HCT116 (cell line): ENCODE measurements at regions not wholly inside any gene's neighbourhood (a gene's known extent, or its start where the extent isn't known, plus 50 kb on each side); places are given as distances from the start of the nearest gene placed in this dataset.

ENCODE experiments used
- ATAC-seq: fragments of 200-7000 bp; cut with Tn5 transposase; 2 replicates; pipeline ENCODE4 v1.9.1; 2020; ENCODE audit warnings: mild to moderate bottlenecking, moderate library complexity
- BruUV-seq: library from RNA; stranded (reverse); fragments of 400-500 nt; replicated peaks from 2 replicates; lab custom pipeline; 2021; lab: Mats Ljungman, UMichigan
- CTCF ChIA-PET: fragments of 300-600 bp; sonication (Branson Sonifier 250); formaldehyde crosslinking; loops from one replicate; lab custom pipeline; 2021; ENCODE audit warnings: antibody characterized with exemption; lab: Charles Lee
- POLR2A ChIA-PET: fragments of 300-600, 350-600 bp; sonication (Branson Sonifier 250); formaldehyde crosslinking; loops from one replicate; lab custom pipeline; 2021; ENCODE audit warnings: antibody characterized with exemption; lab: Charles Lee
- RAD21 ChIA-PET, 2 experiments: fragments of 300-600 bp; sonication (Branson Sonifier 250); formaldehyde crosslinking; loops; one replicate each; lab custom pipeline; 2023; ENCODE audit warnings: low total read pairs in 2 of 2; ENCODE audit not compliant: uncharacterized antibody in 2 of 2, unreplicated experiment in 2 of 2, low non-redundant PET in 1 of 2; lab: Charles Lee
- DNase-seq: peaks from one replicate; pipeline ENCODE4 v3.0.0-alpha.2; 2010; ENCODE audit warnings: low read depth, low spot score
- H2AFZ ChIP-seq: fragments of 200-600 bp; shearing (Covaris generic), sonication (generic); 2 replicates; pipeline ENCODE4 v1.6.1; 2017; ENCODE audit warnings: low read depth, mixed run types, mixed read lengths, antibody characterized with exemption, low read length; ENCODE audit not compliant: poor library complexity, severe bottlenecking
- H3K27ac ChIP-seq: 2 replicates; pipeline ENCODE4 v1.5.1; 2012; ENCODE audit warnings: low read depth, low read length
- H3K27me3 ChIP-seq: fragments of 200-600 bp; sonication (generic); 2 replicates; pipeline ENCODE4 v1.6.1; 2016; ENCODE audit warnings: mixed run types, low read length, mixed read lengths; ENCODE audit not compliant: insufficient read depth
- H3K36me3 ChIP-seq, 2 experiments: fragments of 200-500 bp in 1 of 2; fragments of 200-600 bp in 1 of 2; sonication (Bioruptor generic) in 1 of 2; sonication (generic) in 1 of 2; 2 replicates each; pipeline versions ENCODE4 v1.5.1 to v1.6.1; 2014 to 2016; ENCODE audit warnings: low read length in 2 of 2, inconsistent platforms in 1 of 2, mixed read lengths in 1 of 2, mixed run types in 1 of 2; ENCODE audit not compliant: insufficient read depth in 2 of 2, control insufficient read depth in 1 of 2
- H3K4me1 ChIP-seq, 2 experiments: fragments of 200-600 bp in 1 of 2; sonication (generic) in 1 of 2; 2 replicates each; pipeline versions ENCODE4 v1.5.1 to v1.6.1; 2012 to 2017; ENCODE audit warnings: low read length in 2 of 2, inconsistent platforms in 1 of 2, mild to moderate bottlenecking in 1 of 2, mixed read lengths in 1 of 2, mixed run types in 1 of 2, moderate library complexity in 1 of 2; ENCODE audit not compliant: insufficient read depth in 2 of 2, control insufficient read depth in 1 of 2
- H3K4me2 ChIP-seq: fragments of 200-600 bp; sonication (generic); 2 replicates; pipeline ENCODE4 v1.6.1; 2017; ENCODE audit warnings: mixed run types, low read length, mixed read lengths
- H3K4me3 ChIP-seq, 2 experiments: fragments of 200-600 bp in 1 of 2; sonication (generic) in 1 of 2; replicated peaks in 1 of 2; 2 replicates each; pipeline ENCODE4 v1.5.1; 2011 to 2016; ENCODE audit warnings: low read length in 2 of 2, control low read depth in 1 of 2, low read depth in 1 of 2, mild to moderate bottlenecking in 1 of 2, mixed read lengths in 1 of 2, mixed run types in 1 of 2
- H3K79me2 ChIP-seq: fragments of 200-600 bp; sonication (generic); 2 replicates; pipeline ENCODE4 v1.6.1; 2017; ENCODE audit warnings: mild to moderate bottlenecking, mixed run types, low read length, moderate library complexity, mixed read lengths; ENCODE audit not compliant: insufficient read depth
- H3K9ac ChIP-seq: fragments of 200-600 bp; sonication (generic); 2 replicates; pipeline ENCODE4 v1.6.1; 2016; ENCODE audit warnings: low read length, mixed read lengths
- H3K9me2 ChIP-seq: fragments of 200-600 bp; sonication (generic), shearing (Covaris generic); 2 replicates; pipeline ENCODE4 v1.6.1; 2017; ENCODE audit warnings: mixed run types, mild to moderate bottlenecking, moderate library complexity; ENCODE audit not compliant: insufficient read depth
- H3K9me3 ChIP-seq, 2 experiments: fragments of 200-500 bp in 1 of 2; fragments of 200-600 bp in 1 of 2; sonication (Bioruptor generic) in 1 of 2; sonication (generic) in 1 of 2; 2 replicates each; pipeline ENCODE4 v1.6.1; 2014 to 2017; ENCODE audit warnings: low read length in 2 of 2, mixed read lengths in 2 of 2, inconsistent platforms in 1 of 2, low read depth in 1 of 2, mild to moderate bottlenecking in 1 of 2, mixed run types in 1 of 2, moderate library complexity in 1 of 2; ENCODE audit not compliant: control insufficient read depth in 1 of 2, insufficient read depth in 1 of 2
- H4K20me1 ChIP-seq: fragments of 200-600 bp; sonication (generic), shearing (Covaris generic); 2 replicates; pipeline ENCODE4 v1.6.1; 2017; ENCODE audit warnings: mixed run types, mild to moderate bottlenecking, moderate library complexity; ENCODE audit not compliant: insufficient read depth
- ATF3 ChIP-seq: IDR thresholded peaks from 2 replicates; pipeline ENCODE4 v1.6.1; 2012
- EGR1 ChIP-seq: IDR thresholded peaks from 2 replicates; pipeline ENCODE4 v1.6.1; 2012; ENCODE audit warnings: low read depth
- ELF1 ChIP-seq: IDR thresholded peaks from 2 replicates; pipeline ENCODE4 v1.6.1; 2012; ENCODE audit warnings: low read depth, borderline replicate concordance
- EZH2phosphoT487 ChIP-seq: fragments of 200-600 bp; IDR thresholded peaks from 2 replicates; pipeline ENCODE4 v1.6.1; 2018; ENCODE audit warnings: antibody characterized with exemption, borderline replicate concordance
- FOSL1 ChIP-seq: IDR thresholded peaks from 2 replicates; pipeline ENCODE4 v1.6.1; 2012; ENCODE audit warnings: low read depth
- JUND ChIP-seq: IDR thresholded peaks from 2 replicates; pipeline ENCODE4 v1.6.1; 2012
- POLR2A ChIP-seq: IDR thresholded peaks from 2 replicates; pipeline ENCODE4 v1.7.0; 2011; ENCODE audit warnings: borderline replicate concordance; ENCODE audit not compliant: insufficient read depth, insufficient read length; ENCODE audit errors: extremely low read depth
- POLR2AphosphoS5 ChIP-seq: IDR thresholded peaks from 2 replicates; pipeline ENCODE4 v1.6.1; 2011; ENCODE audit warnings: mild to moderate bottlenecking, low read depth, low read length, moderate library complexity
- RAD21 ChIP-seq: IDR thresholded peaks from 2 replicates; pipeline ENCODE4 v1.6.1; 2012; ENCODE audit warnings: low read depth, mild to moderate bottlenecking
- SRF ChIP-seq: IDR thresholded peaks from 2 replicates; pipeline ENCODE4 v1.6.1; 2012; ENCODE audit warnings: low read depth
- TCF7L2 ChIP-seq: IDR thresholded peaks from 2 replicates; pipeline ENCODE4 v1.7.0; 2011; ENCODE audit warnings: borderline replicate concordance, inconsistent platforms; ENCODE audit not compliant: insufficient read depth, insufficient read length; ENCODE audit errors: extremely low read depth
- YY1 ChIP-seq: IDR thresholded peaks from 2 replicates; pipeline ENCODE4 v1.6.1; 2011; ENCODE audit warnings: low read length, low read depth, moderate library complexity, mild to moderate bottlenecking; ENCODE audit not compliant: insufficient replicate concordance; ENCODE audit errors: extremely low read depth
- ZFX ChIP-seq: fragments of 450-650 bp; IDR thresholded peaks from 2 replicates; pipeline ENCODE4 v1.6.1; 2017
- ZNF274 ChIP-seq: fragments of 200-500 bp; sonication (Bioruptor generic); IDR thresholded peaks from 2 replicates; pipeline ENCODE4 v1.6.1; 2014; ENCODE audit warnings: mild to moderate bottlenecking, low read depth, low read length, inconsistent platforms
- intact Hi-C: fragments of 100-400 bp; cut with micrococcal nuclease; formaldehyde crosslinking; loops from 2 replicates; pipeline ENCODE4 v1.10.0; 2022
- TF ChIP-seq, protein P1 (sequence below): IDR thresholded peaks from 2 replicates; pipeline ENCODE4 v1.6.1; 2012
- TF ChIP-seq, protein P2 (sequence below), 3 experiments: fragments of 200-600 bp in 1 of 3; sonication (generic) in 1 of 3; IDR thresholded peaks in 2 of 3; conservative IDR thresholded peaks in 1 of 3; 2 replicates each; pipeline ENCODE4 v1.5.1; 2012 to 2017; ENCODE audit warnings: low read depth in 2 of 3, low read length in 2 of 3, antibody characterized with exemption in 1 of 3, borderline replicate concordance in 1 of 3, control low read depth in 1 of 3, mild to moderate bottlenecking in 1 of 3, mixed read lengths in 1 of 3, mixed run types in 1 of 3, moderate library complexity in 1 of 3; ENCODE audit not compliant: insufficient read depth in 1 of 3
- TF ChIP-seq, protein P3 (sequence below): IDR thresholded peaks from 2 replicates; pipeline ENCODE4 v1.6.1; 2011; ENCODE audit warnings: mild to moderate bottlenecking, low read length, moderate library complexity; ENCODE audit not compliant: insufficient replicate concordance; ENCODE audit errors: extremely low read depth
- TF ChIP-seq, protein P4 (sequence below): IDR thresholded peaks from 2 replicates; pipeline ENCODE4 v1.6.1; 2012; ENCODE audit warnings: low read depth

GRCh38 chr6:131424016-131424415 is 149.0 kb upstream of the ARG1 start:
- Histone ChIP-seq H3K4me2 (no peak overlapping the region), H3K9me2 (no peaks in the 10 kb centered on the region), H2AFZ (no peak overlapping the region), H3K4me3 (no peak overlapping the region), H3K27ac (no peak overlapping the region), H3K9ac (no peak overlapping the region), H3K4me1 (no peaks in the 10 kb centered on the region), H4K20me1 (no peaks in the 10 kb centered on the region), H3K36me3 (no peaks in the 10 kb centered on the region), H3K9me3 (no peaks in the 10 kb centered on the region), H3K27me3 (no peaks in the 10 kb centered on the region), H3K79me2 (no peaks in the 10 kb centered on the region)
- CTCF ChIA-PET, result no interaction called here
- no peak for ATAC-seq
- intact Hi-C loops, result no loop called here
- TF ChIP-seq FOSL1 (no peak), TCF7L2 (no peak), JUND (no peak), SRF (no peak), RAD21 (no peak), ZFX (no peak), ATF3 (no peak), POLR2A (no peak), YY1 (no peak), POLR2AphosphoS5 (no peak), ZNF274 (no peak), ELF1 (no peak), EGR1 (no peak), EZH2phosphoT487 (no peak)
- TF ChIP-seq, protein P1, sequence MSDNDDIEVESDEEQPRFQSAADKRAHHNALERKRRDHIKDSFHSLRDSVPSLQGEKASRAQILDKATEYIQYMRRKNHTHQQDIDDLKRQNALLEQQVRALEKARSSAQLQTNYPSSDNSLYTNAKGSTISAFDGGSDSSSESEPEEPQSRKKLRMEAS, result no peak
- TF ChIP-seq, protein P2, sequence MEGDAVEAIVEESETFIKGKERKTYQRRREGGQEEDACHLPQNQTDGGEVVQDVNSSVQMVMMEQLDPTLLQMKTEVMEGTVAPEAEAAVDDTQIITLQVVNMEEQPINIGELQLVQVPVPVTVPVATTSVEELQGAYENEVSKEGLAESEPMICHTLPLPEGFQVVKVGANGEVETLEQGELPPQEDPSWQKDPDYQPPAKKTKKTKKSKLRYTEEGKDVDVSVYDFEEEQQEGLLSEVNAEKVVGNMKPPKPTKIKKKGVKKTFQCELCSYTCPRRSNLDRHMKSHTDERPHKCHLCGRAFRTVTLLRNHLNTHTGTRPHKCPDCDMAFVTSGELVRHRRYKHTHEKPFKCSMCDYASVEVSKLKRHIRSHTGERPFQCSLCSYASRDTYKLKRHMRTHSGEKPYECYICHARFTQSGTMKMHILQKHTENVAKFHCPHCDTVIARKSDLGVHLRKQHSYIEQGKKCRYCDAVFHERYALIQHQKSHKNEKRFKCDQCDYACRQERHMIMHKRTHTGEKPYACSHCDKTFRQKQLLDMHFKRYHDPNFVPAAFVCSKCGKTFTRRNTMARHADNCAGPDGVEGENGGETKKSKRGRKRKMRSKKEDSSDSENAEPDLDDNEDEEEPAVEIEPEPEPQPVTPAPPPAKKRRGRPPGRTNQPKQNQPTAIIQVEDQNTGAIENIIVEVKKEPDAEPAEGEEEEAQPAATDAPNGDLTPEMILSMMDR (IDR thresholded peaks at IDR 0.05 in 2 of 3, conservative IDR thresholded peaks at IDR 0.05 in 1 of 3; ENCODE audit: borderline replicate concordance in 1 of 3, insufficient read depth in 1 of 3, low read depth in 2 of 3, low read length in 2 of 3), result no peak
- TF ChIP-seq, protein P3, sequence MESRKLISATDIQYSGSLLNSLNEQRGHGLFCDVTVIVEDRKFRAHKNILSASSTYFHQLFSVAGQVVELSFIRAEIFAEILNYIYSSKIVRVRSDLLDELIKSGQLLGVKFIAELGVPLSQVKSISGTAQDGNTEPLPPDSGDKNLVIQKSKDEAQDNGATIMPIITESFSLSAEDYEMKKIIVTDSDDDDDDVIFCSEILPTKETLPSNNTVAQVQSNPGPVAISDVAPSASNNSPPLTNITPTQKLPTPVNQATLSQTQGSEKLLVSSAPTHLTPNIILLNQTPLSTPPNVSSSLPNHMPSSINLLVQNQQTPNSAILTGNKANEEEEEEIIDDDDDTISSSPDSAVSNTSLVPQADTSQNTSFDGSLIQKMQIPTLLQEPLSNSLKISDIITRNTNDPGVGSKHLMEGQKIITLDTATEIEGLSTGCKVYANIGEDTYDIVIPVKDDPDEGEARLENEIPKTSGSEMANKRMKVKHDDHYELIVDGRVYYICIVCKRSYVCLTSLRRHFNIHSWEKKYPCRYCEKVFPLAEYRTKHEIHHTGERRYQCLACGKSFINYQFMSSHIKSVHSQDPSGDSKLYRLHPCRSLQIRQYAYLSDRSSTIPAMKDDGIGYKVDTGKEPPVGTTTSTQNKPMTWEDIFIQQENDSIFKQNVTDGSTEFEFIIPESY, result no peak
- TF ChIP-seq, protein P4, sequence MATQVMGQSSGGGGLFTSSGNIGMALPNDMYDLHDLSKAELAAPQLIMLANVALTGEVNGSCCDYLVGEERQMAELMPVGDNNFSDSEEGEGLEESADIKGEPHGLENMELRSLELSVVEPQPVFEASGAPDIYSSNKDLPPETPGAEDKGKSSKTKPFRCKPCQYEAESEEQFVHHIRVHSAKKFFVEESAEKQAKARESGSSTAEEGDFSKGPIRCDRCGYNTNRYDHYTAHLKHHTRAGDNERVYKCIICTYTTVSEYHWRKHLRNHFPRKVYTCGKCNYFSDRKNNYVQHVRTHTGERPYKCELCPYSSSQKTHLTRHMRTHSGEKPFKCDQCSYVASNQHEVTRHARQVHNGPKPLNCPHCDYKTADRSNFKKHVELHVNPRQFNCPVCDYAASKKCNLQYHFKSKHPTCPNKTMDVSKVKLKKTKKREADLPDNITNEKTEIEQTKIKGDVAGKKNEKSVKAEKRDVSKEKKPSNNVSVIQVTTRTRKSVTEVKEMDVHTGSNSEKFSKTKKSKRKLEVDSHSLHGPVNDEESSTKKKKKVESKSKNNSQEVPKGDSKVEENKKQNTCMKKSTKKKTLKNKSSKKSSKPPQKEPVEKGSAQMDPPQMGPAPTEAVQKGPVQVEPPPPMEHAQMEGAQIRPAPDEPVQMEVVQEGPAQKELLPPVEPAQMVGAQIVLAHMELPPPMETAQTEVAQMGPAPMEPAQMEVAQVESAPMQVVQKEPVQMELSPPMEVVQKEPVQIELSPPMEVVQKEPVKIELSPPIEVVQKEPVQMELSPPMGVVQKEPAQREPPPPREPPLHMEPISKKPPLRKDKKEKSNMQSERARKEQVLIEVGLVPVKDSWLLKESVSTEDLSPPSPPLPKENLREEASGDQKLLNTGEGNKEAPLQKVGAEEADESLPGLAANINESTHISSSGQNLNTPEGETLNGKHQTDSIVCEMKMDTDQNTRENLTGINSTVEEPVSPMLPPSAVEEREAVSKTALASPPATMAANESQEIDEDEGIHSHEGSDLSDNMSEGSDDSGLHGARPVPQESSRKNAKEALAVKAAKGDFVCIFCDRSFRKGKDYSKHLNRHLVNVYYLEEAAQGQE, result no peak
- POLR2A ChIA-PET, result no interaction called here
- BruUV-seq, result no TSS peak
- RAD21 ChIA-PET, result no interaction called here
- DNase-seq, result no peak
